Smooth muscle cell (in vitro differentiated cells): ENCODE measurements at regions not wholly inside any gene's neighbourhood (a gene's known extent, or its start where the extent isn't known, plus 50 kb on each side); places are given as distances from the start of the nearest gene placed in this dataset.

Experiments used
- DNase-seq: peaks from one replicate; lab custom pipeline; 2025; ENCODE audit not compliant: unreplicated experiment; lab: John Stamatoyannopoulos, UW
- H2AFZ ChIP-seq: fragments of 200-600 bp; sonication (generic); 2 replicates; pipeline ENCODE4 v1.6.0; 2016; ENCODE audit warnings: antibody characterized with exemption, low read depth, mild to moderate bottlenecking
- H3F3A ChIP-seq: fragments of 200-600 bp; sonication (generic); 2 replicates; pipeline ENCODE4 v1.6.0; 2017; ENCODE audit warnings: antibody characterized with exemption, low read depth
- H3K27ac ChIP-seq: fragments of 200-600 bp; sonication (generic); 2 replicates; pipeline ENCODE4 v1.5.1; 2016; ENCODE audit warnings: low read depth, mild to moderate bottlenecking
- H3K27me3 ChIP-seq: fragments of 200-600 bp; sonication (generic); 2 replicates; pipeline ENCODE4 v1.6.1; 2016; ENCODE audit warnings: low read depth, mild to moderate bottlenecking
- H3K36me3 ChIP-seq: fragments of 200-600 bp; sonication (generic); 2 replicates; pipeline ENCODE4 v1.5.1; 2016; ENCODE audit warnings: low read depth
- H3K4me1 ChIP-seq: fragments of 200-600 bp; sonication (generic); 2 replicates; pipeline ENCODE4 v1.5.1; 2016; ENCODE audit warnings: low read depth
- H3K4me2 ChIP-seq: fragments of 200-600 bp; sonication (generic); 2 replicates; pipeline ENCODE4 v1.6.0; 2016; ENCODE audit warnings: mild to moderate bottlenecking
- H3K4me3 ChIP-seq: fragments of 200-600 bp; sonication (generic); 2 replicates; pipeline ENCODE4 v1.5.1; 2016; ENCODE audit warnings: mild to moderate bottlenecking
- H3K79me2 ChIP-seq: fragments of 200-600 bp; sonication (generic); 2 replicates; pipeline ENCODE4 v1.6.0; 2016; ENCODE audit warnings: low read depth, mild to moderate bottlenecking
- H3K9ac ChIP-seq: fragments of 200-600 bp; sonication (generic); 2 replicates; pipeline ENCODE4 v1.6.0; 2016; ENCODE audit warnings: low read depth
- H3K9me3 ChIP-seq: fragments of 200-600 bp; sonication (generic); replicated peaks from 2 replicates; pipeline ENCODE4 v1.5.1; 2016; ENCODE audit warnings: low read depth
- H4K20me1 ChIP-seq: fragments of 200-600 bp; sonication (generic); 2 replicates; pipeline ENCODE4 v1.6.0; 2016; ENCODE audit warnings: low read depth
- WGBS: methylation state at CpG from one replicate; pipeline ENCODE4 v1.1.7; 2016; ENCODE audit warnings: low lambda C conversion rate; 5-methylcytosine and 5-hydroxymethylcytosine counted together
- TF ChIP-seq, protein P1 (sequence below): fragments of 200-600 bp; sonication (generic); IDR thresholded peaks from 2 replicates; pipeline ENCODE4 v1.5.1; 2017; ENCODE audit warnings: borderline replicate concordance, mild to moderate bottlenecking, antibody characterized with exemption; ENCODE audit not compliant: insufficient read depth, poor library complexity, severe bottlenecking

GRCh38 chr15:58264053-58264971, 126.1 kb downstream of the AQP9 start:
- TF ChIP-seq, protein P1, sequence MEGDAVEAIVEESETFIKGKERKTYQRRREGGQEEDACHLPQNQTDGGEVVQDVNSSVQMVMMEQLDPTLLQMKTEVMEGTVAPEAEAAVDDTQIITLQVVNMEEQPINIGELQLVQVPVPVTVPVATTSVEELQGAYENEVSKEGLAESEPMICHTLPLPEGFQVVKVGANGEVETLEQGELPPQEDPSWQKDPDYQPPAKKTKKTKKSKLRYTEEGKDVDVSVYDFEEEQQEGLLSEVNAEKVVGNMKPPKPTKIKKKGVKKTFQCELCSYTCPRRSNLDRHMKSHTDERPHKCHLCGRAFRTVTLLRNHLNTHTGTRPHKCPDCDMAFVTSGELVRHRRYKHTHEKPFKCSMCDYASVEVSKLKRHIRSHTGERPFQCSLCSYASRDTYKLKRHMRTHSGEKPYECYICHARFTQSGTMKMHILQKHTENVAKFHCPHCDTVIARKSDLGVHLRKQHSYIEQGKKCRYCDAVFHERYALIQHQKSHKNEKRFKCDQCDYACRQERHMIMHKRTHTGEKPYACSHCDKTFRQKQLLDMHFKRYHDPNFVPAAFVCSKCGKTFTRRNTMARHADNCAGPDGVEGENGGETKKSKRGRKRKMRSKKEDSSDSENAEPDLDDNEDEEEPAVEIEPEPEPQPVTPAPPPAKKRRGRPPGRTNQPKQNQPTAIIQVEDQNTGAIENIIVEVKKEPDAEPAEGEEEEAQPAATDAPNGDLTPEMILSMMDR, result no peak
- no peak overlapping the region for H3K4me3 ChIP-seq
- no peak overlapping the region for H3K4me2 ChIP-seq
- no peak overlapping the region for H2AFZ ChIP-seq
- no peaks in the 10 kb centered on the region for H3K27me3 ChIP-seq
- no peaks in the 10 kb centered on the region for H4K20me1 ChIP-seq
- H3K79me2 ChIP-seq, result no peaks in the 10 kb centered on the region
- no peaks in the 10 kb centered on the region for H3F3A ChIP-seq
- no peak for DNase-seq
- H3K4me1 ChIP-seq, result peaks cover 7% of the 10 kb centered on the region
- no peak overlapping the region for H3K9ac ChIP-seq
- 77% methylated on average over 4 of the region's 4 CpGs for WGBS
- no peaks in the 10 kb centered on the region for H3K9me3 ChIP-seq
- H3K27ac ChIP-seq, result no peak overlapping the region
- H3K36me3 ChIP-seq, result no peaks in the 10 kb centered on the region

- Histone ChIP-seq H2AFZ (no peak overlapping the region), H3K9ac (no peak overlapping the region), H3K4me1 (peaks cover 7% of the 10 kb centered on the region), H3K4me3 (no peak overlapping the region), H3K79me2 (no peaks in the 10 kb centered on the region), H3K27ac (no peak overlapping the region), H3K27me3 (no peaks in the 10 kb centered on the region), H3K4me2 (no peak overlapping the region), H3F3A (no peaks in the 10 kb centered on the region), H3K36me3 (peaks cover 8% of the 10 kb centered on the region), H4K20me1 (no peaks in the 10 kb centered on the region), H3K9me3 (peaks cover 12% of the 10 kb centered on the region)
- WGBS, result 56% methylated on average over 1 of the region's 1 CpG
- DNase-seq, result no peak
- TF ChIP-seq, protein P1, result no peak
Measured at GRCh38 chr15:58267051-58267450, 128.9 kb downstream of the AQP9 start.

GRCh38 chr15:58268746-58269267, 130.6 kb downstream of the AQP9 start:
- peaks cover 12% of the 10 kb centered on the region for H3K9me3 ChIP-seq
- no peak for DNase-seq
- no peaks in the 10 kb centered on the region for H3K79me2 ChIP-seq
- no peaks in the 10 kb centered on the region for H3K27me3 ChIP-seq
- no peak overlapping the region for H2AFZ ChIP-seq
- H3K4me3 ChIP-seq, result no peak overlapping the region
- no peaks in the 10 kb centered on the region for H3F3A ChIP-seq
- 95% methylated on average over 5 of the region's 5 CpGs for WGBS
- peaks cover 7% of the 10 kb centered on the region for H3K4me1 ChIP-seq
- TF ChIP-seq, protein P1, result no peak
- no peak overlapping the region for H3K4me2 ChIP-seq
- H4K20me1 ChIP-seq, result no peaks in the 10 kb centered on the region
- H3K36me3 ChIP-seq, result peaks cover 8% of the 10 kb centered on the region
- H3K9ac ChIP-seq, result no peak overlapping the region
- no peak overlapping the region for H3K27ac ChIP-seq
